ENCODE measurements at regions not wholly inside any gene's neighbourhood (a gene's known extent, or its start where the extent isn't known, plus 50 kb on each side); places are given as distances from the start of the nearest gene placed in this dataset.

DNA sequence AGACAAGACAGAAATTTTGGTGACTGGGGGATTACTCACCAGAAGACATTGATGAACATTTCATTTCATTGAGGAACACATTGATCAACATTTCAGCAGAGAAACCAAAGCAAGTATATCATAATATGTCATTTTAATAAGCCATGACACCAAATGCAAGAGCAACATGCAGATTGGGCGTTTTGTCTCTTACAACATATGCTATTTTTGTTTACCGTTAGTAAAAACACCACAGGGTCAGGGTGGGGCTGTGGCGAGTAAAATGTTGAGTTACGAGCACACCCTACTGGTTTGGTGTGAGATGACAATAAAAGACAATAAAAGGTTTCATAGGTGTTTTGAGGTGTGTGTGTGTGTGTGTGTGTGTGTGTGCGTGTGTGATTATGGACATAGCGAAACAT, 294.5 kb downstream of the PDGFC start:
- H3K27me3 ChIP-seq (ENCODE audit: control insufficient read depth, insufficient read depth, low read length) = no peaks in the 10 kb centered on the region
- H3K4me3 ChIP-seq (ENCODE audit: low read depth, low read length) = no peak overlapping the region
- H2AFZ ChIP-seq = no peak overlapping the region
- no peaks in the 10 kb centered on the region for H3K36me3 ChIP-seq (ENCODE audit: control insufficient read depth, insufficient read depth, low read length)
- H3K4me2 ChIP-seq (ENCODE audit: low read length) = no peak overlapping the region
- no peak overlapping the region for H3K9ac ChIP-seq
- peak; percentile 21 for TF ChIP-seq CTCF (IDR thresholded peaks at IDR 0.05)
- H3K4me1 ChIP-seq = no peaks in the 10 kb centered on the region
- H3K9me3 ChIP-seq (ENCODE audit: control insufficient read depth, low read length) = no peaks in the 10 kb centered on the region
- no peaks in the 10 kb centered on the region for H3K79me2 ChIP-seq
- no peak overlapping the region for H3K27ac ChIP-seq

DNA sequence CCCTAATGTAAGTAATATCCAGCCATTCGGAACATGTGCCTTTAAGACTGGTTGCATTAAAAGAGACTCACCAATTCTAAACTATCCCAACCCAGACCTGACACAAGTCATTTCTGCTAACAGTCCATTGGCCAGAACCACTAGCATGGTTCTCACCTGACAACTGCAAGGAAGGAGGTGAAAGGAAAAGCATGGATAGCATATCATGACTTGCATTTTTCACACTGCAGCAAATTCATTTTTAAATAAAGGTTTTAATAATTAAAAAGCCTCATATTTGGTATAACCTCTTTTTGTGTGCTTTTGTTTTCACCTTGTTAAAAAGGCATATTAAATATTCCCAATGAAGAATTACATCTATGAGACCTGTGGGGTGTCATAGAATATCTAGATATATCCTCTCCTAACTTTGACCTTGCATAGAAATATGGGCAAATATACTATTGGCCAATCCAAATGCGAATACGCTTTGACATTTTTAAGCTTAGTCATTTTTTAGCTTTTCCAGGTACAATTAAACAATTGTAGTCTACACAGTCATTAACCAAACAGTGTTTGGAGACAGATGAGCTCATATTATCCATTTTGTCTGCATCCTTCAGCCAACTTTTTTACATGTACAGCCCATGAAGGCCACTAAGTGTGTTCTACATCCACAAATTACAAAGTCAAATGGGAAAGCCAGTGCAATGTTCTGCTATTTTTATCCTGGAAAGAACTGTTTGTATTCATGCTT, 295.3 kb downstream of the PDGFC start:
- no peak for TF ChIP-seq CTCF (IDR thresholded peaks at IDR 0.05)
- no peaks in the 10 kb centered on the region for H3K36me3 ChIP-seq (ENCODE audit: control insufficient read depth, insufficient read depth, low read length)
- no peaks in the 10 kb centered on the region for H3K79me2 ChIP-seq

DNA sequence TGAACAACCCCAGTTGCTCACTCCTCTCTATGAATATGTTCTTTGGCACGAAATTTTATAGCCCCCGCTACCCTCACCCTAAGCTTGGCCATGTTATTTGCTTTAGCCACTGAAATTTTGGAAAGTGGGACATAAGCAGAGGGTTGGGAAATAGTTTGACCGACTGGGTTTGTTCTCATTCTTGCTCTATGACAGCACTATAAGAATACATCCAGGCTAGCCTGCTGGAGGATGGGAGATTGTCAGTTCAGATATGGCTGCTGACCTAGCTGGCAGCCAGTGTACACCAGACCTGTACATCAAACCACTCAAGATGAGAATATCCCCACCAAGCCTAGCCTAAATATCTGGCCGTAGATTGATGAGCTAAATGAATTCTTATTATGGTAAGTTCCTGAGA, 298.1 kb downstream of the PDGFC start:
- no peak overlapping the region for H3K4me3 ChIP-seq (ENCODE audit: low read depth, low read length)
- TF ChIP-seq CTCF (IDR thresholded peaks at IDR 0.05) = no peak

More for the DNA sequence above, 295.3 kb downstream of the PDGFC start:
- Histone ChIP-seq H3K9me3 (ENCODE audit: control insufficient read depth, low read length) (no peaks in the 10 kb centered on the region), H3K27me3 (ENCODE audit: control insufficient read depth, insufficient read depth, low read length) (no peaks in the 10 kb centered on the region), H3K4me2 (ENCODE audit: low read length) (no peak overlapping the region), H3K27ac (no peak overlapping the region), H3K4me3 (ENCODE audit: low read depth, low read length) (no peak overlapping the region), H3K4me1 (no peaks in the 10 kb centered on the region), H2AFZ (no peak overlapping the region), H3K9ac (no peak overlapping the region)

DNA sequence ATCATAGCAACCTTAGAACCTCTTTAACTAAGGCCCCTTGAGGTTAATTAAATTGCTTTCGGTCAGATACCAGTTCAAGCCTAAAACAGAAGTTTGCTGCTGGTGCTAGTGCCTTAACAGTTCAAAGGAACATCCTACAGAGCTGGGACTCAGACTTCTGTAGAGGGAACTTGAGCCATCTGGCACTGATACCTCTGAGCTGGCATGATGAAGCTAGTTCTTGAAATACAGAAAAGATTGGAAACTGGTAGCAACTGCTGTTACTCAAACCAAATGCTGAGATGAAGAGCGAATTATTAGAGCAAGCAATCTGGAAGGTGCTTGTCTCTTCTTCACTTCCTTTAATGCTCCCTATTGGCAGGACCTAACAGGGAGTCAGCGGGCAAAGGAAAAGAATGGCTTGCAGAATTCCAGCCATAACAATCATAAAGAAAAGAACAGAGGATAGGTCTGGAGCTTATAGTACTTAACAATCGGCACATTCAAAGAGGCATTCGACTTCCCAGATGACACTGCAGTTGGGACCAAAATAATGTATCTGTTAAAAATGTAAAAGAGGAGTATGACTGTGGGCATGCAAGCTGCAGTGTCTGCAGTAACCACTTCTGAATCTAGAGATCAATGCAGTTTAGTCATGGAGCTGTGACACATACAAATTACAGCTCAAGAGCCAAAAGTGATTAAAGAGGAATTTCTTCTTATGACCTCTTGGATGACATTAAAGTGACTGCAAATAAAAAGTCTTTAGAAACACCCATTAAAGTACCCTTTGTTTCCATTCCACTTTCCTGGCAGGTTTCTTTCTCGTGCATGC, 298.9 kb downstream of the PDGFC start:
- no peak overlapping the region for H3K4me2 ChIP-seq (ENCODE audit: low read length)
- no peaks in the 10 kb centered on the region for H3K79me2 ChIP-seq
- H3K36me3 ChIP-seq (ENCODE audit: control insufficient read depth, insufficient read depth, low read length) = no peaks in the 10 kb centered on the region
- H3K4me1 ChIP-seq = no peaks in the 10 kb centered on the region
- TF ChIP-seq CTCF (IDR thresholded peaks at IDR 0.05) = no peak
- H3K4me3 ChIP-seq (ENCODE audit: low read depth, low read length) = no peak overlapping the region
- H3K9ac ChIP-seq = no peak overlapping the region
- H3K27me3 ChIP-seq (ENCODE audit: control insufficient read depth, insufficient read depth, low read length) = no peaks in the 10 kb centered on the region
- no peaks in the 10 kb centered on the region for H3K9me3 ChIP-seq (ENCODE audit: control insufficient read depth, low read length)
- H3K27ac ChIP-seq = no peak overlapping the region
- no peak overlapping the region for H2AFZ ChIP-seq

More for the DNA sequence above, 298.1 kb downstream of the PDGFC start:
- Histone ChIP-seq H3K9ac (no peak overlapping the region), H3K36me3 (ENCODE audit: control insufficient read depth, insufficient read depth, low read length) (no peaks in the 10 kb centered on the region), H3K9me3 (ENCODE audit: control insufficient read depth, low read length) (no peaks in the 10 kb centered on the region), H3K4me2 (ENCODE audit: low read length) (no peak overlapping the region), H2AFZ (no peak overlapping the region), H3K27ac (no peak overlapping the region), H3K4me1 (no peaks in the 10 kb centered on the region), H3K79me2 (no peaks in the 10 kb centered on the region), H3K27me3 (ENCODE audit: control insufficient read depth, insufficient read depth, low read length) (no peaks in the 10 kb centered on the region)

Data from parathyroid adenoma (tissue), 2 donors.